Psoas muscle (tissue), 7 donors: ENCODE measurements at regions not wholly inside any gene's neighbourhood (a gene's known extent, or its start where the extent isn't known, plus 50 kb on each side); places are given as distances from the start of the nearest gene placed in this dataset.

Source experiments
- ATAC-seq, 4 donors: fragments of 200-7000 bp; cut with Tn5 transposase; one replicate each; pipeline ENCODE4 v1.9.1; 2020; ENCODE audit warnings: moderate library complexity in 3 of 4, mild to moderate bottlenecking in 2 of 4
- DNase-seq, 2 donors: peaks; one replicate each; pipeline ENCODE4 v3.0.0-alpha.2; 2020
- H3K27ac ChIP-seq: fragments of 200-600 bp; one replicate; pipeline ENCODE4 v1.8.0; 2022
- H3K27me3 ChIP-seq, 3 donors: fragments of 200-600 bp in 1 of 3; one replicate each; pipeline versions ENCODE4 v1.6.1 to v1.8.0; 2013 to 2022; ENCODE audit warnings: low read length in 2 of 3, mild to moderate bottlenecking in 2 of 3, moderate library complexity in 1 of 3; ENCODE audit not compliant: insufficient read depth in 3 of 3
- H3K36me3 ChIP-seq, 2 donors: fragments of 200-600 bp in 1 of 2; one replicate each; pipeline versions ENCODE4 v1.6.1 to v1.8.0; 2013 to 2022; ENCODE audit warnings: low read depth in 1 of 2, mild to moderate bottlenecking in 1 of 2, moderate library complexity in 1 of 2; ENCODE audit not compliant: insufficient read depth in 1 of 2
- H3K4me1 ChIP-seq: fragments of 200-600 bp; one replicate; pipeline ENCODE4 v1.8.0; 2022
- H3K4me3 ChIP-seq: fragments of 200-600 bp; one replicate; pipeline ENCODE4 v1.8.0; 2022; ENCODE audit warnings: mild to moderate bottlenecking
- H3K9me3 ChIP-seq: fragments of 200-600 bp; one replicate; pipeline ENCODE4 v1.8.0; 2022
- WGBS, 3 donors: extraction: QIAGEN DNeasy Blood & Tissue Kit; methylation state at CpG; one replicate each; pipeline versions ENCODE4 v1.1.6 to v1.1.7; 2013; 5-methylcytosine and 5-hydroxymethylcytosine counted together
- intact Hi-C, 2 donors: fragments of 100-400 bp; cut with DNase I; formaldehyde crosslinking; loops; one replicate each; pipeline versions ENCODE4 v1.11.0 to v1.14.2; 2022
- TF ChIP-seq, protein P1 (sequence below): fragments of 200-600 bp; IDR thresholded peaks from one replicate; pipeline ENCODE4 v1.8.0; 2022; ENCODE audit warnings: antibody characterized with exemption
- donor health status: healthy with polysubstance abuse.
- donor health status: DM: no; HTN: no; CAD: no; lungs with moderate emphysema.
- donor health status: Bipolar disorder and iron deficiency.
- donor health status: healthy.
- donor health status: DM: yes; HTN: yes; CAD: no.
- donor health status: DM: no; HTN: no; CAD: no.
- donor health status: DM: yes; HTN: yes; CAD: no.

DNA sequence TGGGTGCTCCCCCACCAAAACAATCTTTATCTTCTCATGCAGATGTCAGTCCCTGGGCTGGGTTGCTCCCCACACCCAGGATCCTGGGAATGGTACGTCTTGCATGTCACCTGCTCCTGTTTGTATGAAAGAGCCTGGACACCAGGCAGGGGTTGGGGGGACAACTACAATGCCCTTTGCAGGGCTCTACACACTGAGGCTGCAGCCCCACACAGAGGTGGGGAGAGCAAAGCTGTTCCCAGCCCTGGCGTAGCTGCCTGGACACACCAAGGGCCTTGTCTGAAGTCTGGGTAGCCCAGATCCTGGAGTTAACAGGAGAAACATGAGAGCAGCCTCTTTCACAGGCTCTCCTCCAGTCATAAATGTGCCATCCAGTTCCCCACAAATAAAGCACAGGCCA, 61.2 kb upstream of the TMEM72 start:
- H3K4me3 ChIP-seq: no peak overlapping the region
- TF ChIP-seq, protein P1, sequence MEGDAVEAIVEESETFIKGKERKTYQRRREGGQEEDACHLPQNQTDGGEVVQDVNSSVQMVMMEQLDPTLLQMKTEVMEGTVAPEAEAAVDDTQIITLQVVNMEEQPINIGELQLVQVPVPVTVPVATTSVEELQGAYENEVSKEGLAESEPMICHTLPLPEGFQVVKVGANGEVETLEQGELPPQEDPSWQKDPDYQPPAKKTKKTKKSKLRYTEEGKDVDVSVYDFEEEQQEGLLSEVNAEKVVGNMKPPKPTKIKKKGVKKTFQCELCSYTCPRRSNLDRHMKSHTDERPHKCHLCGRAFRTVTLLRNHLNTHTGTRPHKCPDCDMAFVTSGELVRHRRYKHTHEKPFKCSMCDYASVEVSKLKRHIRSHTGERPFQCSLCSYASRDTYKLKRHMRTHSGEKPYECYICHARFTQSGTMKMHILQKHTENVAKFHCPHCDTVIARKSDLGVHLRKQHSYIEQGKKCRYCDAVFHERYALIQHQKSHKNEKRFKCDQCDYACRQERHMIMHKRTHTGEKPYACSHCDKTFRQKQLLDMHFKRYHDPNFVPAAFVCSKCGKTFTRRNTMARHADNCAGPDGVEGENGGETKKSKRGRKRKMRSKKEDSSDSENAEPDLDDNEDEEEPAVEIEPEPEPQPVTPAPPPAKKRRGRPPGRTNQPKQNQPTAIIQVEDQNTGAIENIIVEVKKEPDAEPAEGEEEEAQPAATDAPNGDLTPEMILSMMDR: no peak
- WGBS, 3 donors: 93 to 95% (median 94%) methylated on average over 2 of the region's 2 CpGs
- H3K36me3 ChIP-seq: no peaks in the 10 kb centered on the region
- no peak overlapping the region for H3K27ac ChIP-seq
- H3K9me3 ChIP-seq: no peaks in the 10 kb centered on the region
- ATAC-seq (no peak), DNase-seq (peak in 1 of 2 donors; percentile 11)
- no peaks in the 10 kb centered on the region for H3K4me1 ChIP-seq
- no peaks in the 10 kb centered on the region for H3K27me3 ChIP-seq
- intact Hi-C loops: no loop called here

DNA sequence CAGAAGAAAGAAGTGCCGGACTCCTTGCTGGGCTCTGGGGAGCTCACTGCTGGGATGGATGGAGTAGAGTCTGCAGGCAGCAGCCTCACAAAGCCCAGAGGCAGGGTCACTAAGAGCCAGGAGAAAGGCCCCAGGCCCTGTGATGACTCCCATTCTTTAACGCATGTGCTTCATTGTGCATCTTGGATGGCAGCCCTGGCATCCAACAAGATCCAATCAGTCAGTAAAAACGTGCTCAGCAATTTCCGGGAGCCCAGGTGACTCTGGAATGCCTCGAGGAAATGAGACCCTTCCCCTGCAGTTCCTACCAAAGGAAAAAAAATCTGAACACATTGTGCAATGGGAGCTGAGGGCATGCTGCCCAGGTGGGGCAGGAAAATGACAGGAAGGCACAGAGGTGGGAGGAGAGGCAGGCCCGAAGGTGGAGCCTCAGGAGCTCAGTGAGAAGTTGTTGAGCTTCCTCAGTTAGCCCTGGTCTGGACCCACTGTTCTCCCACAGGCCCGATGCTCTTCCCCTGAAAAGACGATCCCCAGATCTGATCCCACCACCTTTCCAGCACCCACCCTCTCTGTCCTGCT, 60.7 kb upstream of the TMEM72 start:
- no peak overlapping the region for H3K4me3 ChIP-seq
- H3K36me3 ChIP-seq: no peaks in the 10 kb centered on the region
- DNase-seq: peak in 1 of 2 donors; percentile 23
- no peaks in the 10 kb centered on the region for H3K4me1 ChIP-seq
- 72 to 73% (median 73%) methylated on average over 8 of the region's 8 CpGs for WGBS, 3 donors
- no peaks in the 10 kb centered on the region for H3K27me3 ChIP-seq
- intact Hi-C loops: no loop called here
- TF ChIP-seq, protein P1: no peak
- no peak overlapping the region for H3K27ac ChIP-seq
- no peaks in the 10 kb centered on the region for H3K9me3 ChIP-seq
- no peak for ATAC-seq

DNA sequence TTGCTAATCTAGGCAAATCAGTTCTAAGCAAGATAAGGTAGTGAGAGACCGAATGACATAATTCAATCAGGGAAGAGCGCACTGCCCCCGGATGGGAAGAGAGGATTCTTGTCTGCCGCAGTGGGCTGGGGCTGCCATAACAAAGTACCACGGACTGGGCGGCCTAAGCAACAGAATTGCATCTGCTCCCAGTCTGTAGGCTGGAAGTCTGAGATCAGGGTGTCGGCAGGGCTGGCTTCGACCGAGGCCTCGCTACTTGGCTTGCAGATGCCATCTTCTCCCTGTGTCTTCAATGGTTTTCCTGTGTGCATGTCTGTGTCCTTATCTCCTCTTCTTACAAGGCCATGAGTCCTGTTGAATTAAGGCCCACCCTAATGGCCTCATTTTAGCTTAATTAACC, 59.7 kb upstream of the TMEM72 start:
- no peak overlapping the region for H3K4me3 ChIP-seq
- DNase-seq (peak in 1 of 2 donors; percentile 40), ATAC-seq (no peak)
- intact Hi-C loops: no loop called here
- H3K9me3 ChIP-seq: no peaks in the 10 kb centered on the region
- H3K36me3 ChIP-seq: no peaks in the 10 kb centered on the region
- TF ChIP-seq, protein P1: no peak
- WGBS, 3 donors: 93 to 98% (median 97%) methylated on average over 10 of the region's 10 CpGs
- H3K27me3 ChIP-seq: no peaks in the 10 kb centered on the region
- H3K4me1 ChIP-seq: no peaks in the 10 kb centered on the region
- no peak overlapping the region for H3K27ac ChIP-seq

DNA sequence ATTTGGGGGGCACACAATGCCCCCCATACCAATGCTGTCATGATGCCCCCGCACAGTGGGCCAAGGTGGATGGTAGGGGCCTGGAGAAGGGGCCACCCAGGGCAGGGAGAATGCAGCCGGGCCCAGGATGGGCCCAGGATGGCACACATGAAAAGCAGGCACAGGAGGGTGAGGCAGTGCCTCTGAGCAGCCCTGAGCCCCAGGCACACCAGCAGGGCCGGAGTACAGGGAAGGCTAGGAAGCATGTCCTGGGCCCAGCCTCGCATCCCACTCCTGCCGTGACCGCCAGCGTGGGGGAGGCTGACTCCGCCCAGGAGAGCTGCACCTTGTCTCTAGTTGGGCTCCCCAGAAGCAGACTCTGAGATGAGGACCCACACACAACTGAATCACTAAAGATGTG, 59.3 kb upstream of the TMEM72 start:
- intact Hi-C loops: no loop called here
- Histone ChIP-seq H3K4me3 (no peak overlapping the region), H3K36me3 (no peaks in the 10 kb centered on the region), H3K27ac (no peak overlapping the region), H3K9me3 (no peaks in the 10 kb centered on the region), H3K27me3 (no peaks in the 10 kb centered on the region), H3K4me1 (no peaks in the 10 kb centered on the region)
- ATAC-seq: no peak
- peak in 1 of 2 donors; percentile 19 for DNase-seq
- 90 to 99% (median 98%) methylated on average over 8 of the region's 8 CpGs for whole genome bisulfite sequencing, 3 donors
- TF ChIP-seq, protein P1: no peak

DNA sequence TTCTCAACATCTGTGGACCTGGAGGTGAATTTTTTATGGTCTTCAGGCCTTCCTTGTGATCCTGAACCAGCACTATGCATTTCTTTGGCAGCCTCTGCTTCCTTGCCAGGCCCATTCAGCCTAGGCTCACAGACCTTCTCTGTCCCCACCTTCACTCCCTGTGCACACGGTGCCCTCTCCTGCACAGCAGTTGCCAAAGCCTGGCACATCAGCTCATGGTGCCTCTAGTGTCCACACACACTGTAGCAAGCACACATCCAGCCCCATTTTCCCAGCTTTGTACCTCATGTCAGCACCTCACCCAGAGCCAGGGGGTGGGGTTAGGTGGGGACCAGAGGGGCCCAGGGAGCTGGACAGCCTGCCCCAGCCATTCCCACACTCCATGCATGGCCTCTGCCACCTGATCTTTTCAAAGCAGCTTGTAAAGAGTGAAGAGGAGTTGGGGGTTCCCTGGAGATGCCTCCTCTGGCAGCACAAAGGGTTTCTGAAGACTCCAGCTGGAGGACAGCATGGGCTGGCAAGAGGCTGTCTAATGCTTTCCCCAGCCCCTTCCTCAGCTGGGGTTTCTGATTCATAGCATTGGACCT, 57.9 kb upstream of the TMEM72 start:
- Histone ChIP-seq H3K27ac (no peak overlapping the region), H3K9me3 (no peaks in the 10 kb centered on the region), H3K36me3 (no peaks in the 10 kb centered on the region), H3K4me1 (no peaks in the 10 kb centered on the region), H3K4me3 (no peak overlapping the region), H3K27me3 (no peaks in the 10 kb centered on the region)
- TF ChIP-seq, protein P1: no peak
- ATAC-seq (no peak), DNase-seq (peak in 1 of 2 donors; percentile 23)
- intact Hi-C loops: no loop called here
- WGBS, 3 donors: 17 to 54% (median 36%) methylated on average over 1 of the region's 1 CpG
